Thyroid gland (tissue), 4 donors: ENCODE measurements at regions not wholly inside any gene's neighbourhood (a gene's known extent, or its start where the extent isn't known, plus 50 kb on each side); places are given as distances from the start of the nearest gene placed in this dataset.

Source experiments
- POLR2A ChIP-seq, 2 donors: fragments of 450-650 bp; IDR thresholded peaks; one replicate each; pipeline ENCODE4 v1.6.1; 2017; ENCODE audit warnings: antibody characterized with exemption in 2 of 2, mild to moderate bottlenecking in 2 of 2, moderate library complexity in 1 of 2
- TF ChIP-seq, protein P1 (sequence below), 6 experiments: fragments of 200-600 bp in 3 of 6; fragments of 450-650 bp in 3 of 6; sonication (generic) in 3 of 6; IDR thresholded peaks; one replicate each; pipeline ENCODE4 v1.5.1; 2016 to 2019; ENCODE audit warnings: antibody characterized with exemption in 6 of 6, mild to moderate bottlenecking in 2 of 6, inconsistent platforms in 1 of 6, moderate library complexity in 1 of 6

DNA sequence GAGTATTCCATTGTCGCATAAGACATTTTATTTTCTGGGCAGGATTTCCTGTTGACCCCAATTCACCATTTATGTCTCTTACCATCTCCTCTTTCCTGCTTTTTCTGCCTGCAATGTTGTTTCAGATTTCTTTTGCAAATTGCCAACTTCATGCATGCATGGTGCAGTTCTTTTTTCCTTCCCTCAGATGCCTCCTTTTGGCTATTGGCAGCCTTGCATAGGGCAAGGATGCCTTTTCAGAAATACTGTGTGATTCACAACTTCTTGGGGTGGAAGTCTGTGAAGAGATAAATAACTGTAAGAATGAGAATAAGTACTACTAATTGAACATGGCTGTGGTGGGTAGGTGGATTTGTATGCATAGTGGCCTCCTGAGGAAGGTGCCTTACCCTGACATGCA, 116.7 kb downstream of the SOX4 start:
- TF ChIP-seq, protein P1, sequence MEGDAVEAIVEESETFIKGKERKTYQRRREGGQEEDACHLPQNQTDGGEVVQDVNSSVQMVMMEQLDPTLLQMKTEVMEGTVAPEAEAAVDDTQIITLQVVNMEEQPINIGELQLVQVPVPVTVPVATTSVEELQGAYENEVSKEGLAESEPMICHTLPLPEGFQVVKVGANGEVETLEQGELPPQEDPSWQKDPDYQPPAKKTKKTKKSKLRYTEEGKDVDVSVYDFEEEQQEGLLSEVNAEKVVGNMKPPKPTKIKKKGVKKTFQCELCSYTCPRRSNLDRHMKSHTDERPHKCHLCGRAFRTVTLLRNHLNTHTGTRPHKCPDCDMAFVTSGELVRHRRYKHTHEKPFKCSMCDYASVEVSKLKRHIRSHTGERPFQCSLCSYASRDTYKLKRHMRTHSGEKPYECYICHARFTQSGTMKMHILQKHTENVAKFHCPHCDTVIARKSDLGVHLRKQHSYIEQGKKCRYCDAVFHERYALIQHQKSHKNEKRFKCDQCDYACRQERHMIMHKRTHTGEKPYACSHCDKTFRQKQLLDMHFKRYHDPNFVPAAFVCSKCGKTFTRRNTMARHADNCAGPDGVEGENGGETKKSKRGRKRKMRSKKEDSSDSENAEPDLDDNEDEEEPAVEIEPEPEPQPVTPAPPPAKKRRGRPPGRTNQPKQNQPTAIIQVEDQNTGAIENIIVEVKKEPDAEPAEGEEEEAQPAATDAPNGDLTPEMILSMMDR (IDR thresholded peaks at IDR 0.05) = no peak
- no peak for TF ChIP-seq POLR2A (IDR thresholded peaks at IDR 0.05)
